GM23338 (cell line): ENCODE measurements at regions not wholly inside any gene's neighbourhood (a gene's known extent, or its start where the extent isn't known, plus 50 kb on each side); places are given as distances from the start of the nearest gene placed in this dataset.

Experiments
- ATAC-seq: fragments of 200-7000 bp; cut with Tn5 transposase; 3 replicates; pipeline ENCODE4 v1.9.1; 2020
- DNase-seq: peaks from one replicate; pipeline ENCODE4 v3.0.0-alpha.2; 2015; ENCODE audit warnings: low spot score
- H2AFZ ChIP-seq: fragments of 200-600 bp; sonication (generic); 2 replicates; pipeline ENCODE4 v1.8.0; 2016; ENCODE audit warnings: antibody characterized with exemption, mild to moderate bottlenecking, moderate library complexity
- H3F3A ChIP-seq: fragments of 200-600 bp; sonication (generic); replicated peaks from 2 replicates; pipeline ENCODE4 v1.8.0; 2017; ENCODE audit warnings: antibody characterized with exemption, mixed run types, low read depth
- H3K27ac ChIP-seq: fragments of 200-600 bp; sonication (generic); 2 replicates; pipeline ENCODE4 v1.6.1; 2016; ENCODE audit warnings: low read depth
- H3K27me3 ChIP-seq: fragments of 200-600 bp; sonication (generic); 2 replicates; pipeline ENCODE4 v1.8.0; 2016; ENCODE audit warnings: mild to moderate bottlenecking, mixed run types, moderate library complexity; ENCODE audit not compliant: insufficient read depth
- H3K36me3 ChIP-seq: fragments of 200-600 bp; sonication (generic); 2 replicates; pipeline ENCODE4 v1.8.0; 2016; ENCODE audit warnings: mild to moderate bottlenecking; ENCODE audit not compliant: insufficient read depth
- H3K4me1 ChIP-seq: fragments of 200-600 bp; sonication (generic); 2 replicates; pipeline ENCODE4 v1.8.0; 2016; ENCODE audit warnings: mild to moderate bottlenecking, moderate library complexity; ENCODE audit not compliant: insufficient read depth
- H3K4me2 ChIP-seq: fragments of 200-600 bp; sonication (generic); 2 replicates; pipeline ENCODE4 v1.7.1; 2017; ENCODE audit warnings: mixed run types
- H3K4me3 ChIP-seq: fragments of 200-600 bp; sonication (generic); 2 replicates; pipeline ENCODE4 v1.6.1; 2016; ENCODE audit warnings: mixed run types
- H3K79me2 ChIP-seq: fragments of 200-600 bp; sonication (generic); replicated peaks from 2 replicates; pipeline ENCODE4 v1.8.0; 2017; ENCODE audit warnings: mild to moderate bottlenecking; ENCODE audit not compliant: insufficient read depth
- H3K9me2 ChIP-seq: fragments of 200-600 bp; sonication (generic); 2 replicates; pipeline ENCODE4 v1.8.0; 2017; ENCODE audit not compliant: insufficient read depth
- H4K20me1 ChIP-seq: fragments of 200-600 bp; sonication (generic); replicated peaks from 2 replicates; pipeline ENCODE4 v1.8.0; 2017; ENCODE audit warnings: mild to moderate bottlenecking; ENCODE audit not compliant: insufficient read depth
- H3K27ac Mint-ChIP-seq: 2 replicates; pipeline ENCODE4 v1.8.0; 2020; ENCODE audit warnings: inconsistent platforms, mild to moderate bottlenecking, moderate library complexity, mixed read lengths
- H3K27me3 Mint-ChIP-seq: 3 replicates; pipeline ENCODE4 v1.8.0; 2022; ENCODE audit warnings: low read depth, mild to moderate bottlenecking, moderate library complexity, mixed read lengths, inconsistent platforms; ENCODE audit not compliant: insufficient read depth, poor library complexity
- H3K36me3 Mint-ChIP-seq: 3 replicates; pipeline ENCODE4 v1.8.0; 2021; ENCODE audit warnings: low read depth, mild to moderate bottlenecking, inconsistent platforms, moderate library complexity, mixed read lengths
- H3K4me1 Mint-ChIP-seq: 3 replicates; pipeline ENCODE4 v1.8.0; 2020; ENCODE audit warnings: mild to moderate bottlenecking, inconsistent platforms, mixed read lengths
- H3K4me3 Mint-ChIP-seq: 3 replicates; pipeline ENCODE4 v1.8.0; 2021; ENCODE audit warnings: moderate library complexity, mild to moderate bottlenecking, inconsistent platforms, mixed read lengths
- H3K9me3 Mint-ChIP-seq: 3 replicates; pipeline ENCODE4 v1.8.0; 2020; ENCODE audit warnings: moderate library complexity, mild to moderate bottlenecking, inconsistent platforms, mixed read lengths
- CREB1 ChIP-seq: fragments of 250-450 bp; sonication (Bioruptor Pico); IDR thresholded peaks from 2 replicates; pipeline ENCODE4 v1.5.0; 2020; ENCODE audit warnings: low read depth, mild to moderate bottlenecking, moderate library complexity
- CTCF ChIP-seq, 2 experiments: fragments of 200-600 bp in 1 of 2; sonication (generic) in 1 of 2; conservative IDR thresholded peaks; 2 replicates each; pipeline versions ENCODE4 v1.5.1 to v1.6.1; 2016 to 2017; ENCODE audit warnings: antibody characterized with exemption in 2 of 2, low read depth in 2 of 2, mild to moderate bottlenecking in 2 of 2, moderate library complexity in 1 of 2
- ETS1 ChIP-seq: IDR thresholded peaks from 2 replicates; pipeline ENCODE4 v1.6.1; 2016; ENCODE audit warnings: antibody characterized with exemption
- EZH2 ChIP-seq: fragments of 200-600 bp; sonication (generic); IDR thresholded peaks from one replicate; pipeline ENCODE4 v1.8.0; 2017; ENCODE audit warnings: antibody characterized with exemption, mild to moderate bottlenecking, low read depth; ENCODE audit not compliant: unreplicated experiment
- EZH2phosphoT487 ChIP-seq: fragments of 200-600 bp; sonication (generic); IDR thresholded peaks from one replicate; pipeline ENCODE4 v1.8.1; 2018; ENCODE audit warnings: antibody characterized with exemption; ENCODE audit not compliant: unreplicated experiment
- NANOG ChIP-seq: IDR thresholded peaks from 2 replicates; pipeline ENCODE4 v1.6.1; 2016; ENCODE audit warnings: antibody characterized with exemption, borderline replicate concordance
- REST ChIP-seq: IDR thresholded peaks from one replicate; pipeline ENCODE4 v1.6.1; 2018; ENCODE audit warnings: antibody characterized with exemption; ENCODE audit not compliant: unreplicated experiment
- ZNF114 ChIP-seq: fragments of 250-450 bp; sonication (Bioruptor Pico); IDR thresholded peaks from 2 replicates; pipeline ENCODE4 v1.5.0; 2020; ENCODE audit warnings: mild to moderate bottlenecking, moderate library complexity
- ZNF331 ChIP-seq: fragments of 250-450 bp; sonication (Bioruptor Pico); IDR thresholded peaks from 2 replicates; pipeline ENCODE4 v1.5.0; 2020; ENCODE audit warnings: low read depth, mild to moderate bottlenecking, moderate library complexity
- ZNF462 ChIP-seq: fragments of 250-450 bp; sonication (Bioruptor Pico); IDR thresholded peaks from 2 replicates; pipeline ENCODE4 v1.5.0; 2020; ENCODE audit warnings: mild to moderate bottlenecking, moderate library complexity

GRCh38 chr18:1481577-1481976, 576.9 kb downstream of the ADCYAP1 start:
- ATAC-seq (no peak), DNase-seq (no peak)
- H3K4me3 ChIP-seq: no peak overlapping the region
- no peaks in the 10 kb centered on the region for H3K9me2 ChIP-seq
- H3K27ac ChIP-seq: no peak overlapping the region
- no peak overlapping the region for H2AFZ ChIP-seq
- H3K27me3 Mint-ChIP-seq: no peaks in the 10 kb centered on the region
- H3K36me3 ChIP-seq: no peaks in the 10 kb centered on the region
- no peaks in the 10 kb centered on the region for H3K4me1 ChIP-seq
- no peaks in the 10 kb centered on the region for H3F3A ChIP-seq
- H3K4me1 Mint-ChIP-seq: no peaks in the 10 kb centered on the region
- no peaks in the 10 kb centered on the region for H3K27me3 ChIP-seq
- TF ChIP-seq ZNF114 (CRISPR knock-in tag) (no peak), EZH2phosphoT487 (no peak), ZNF331 (CRISPR knock-in tag) (no peak), CREB1 (CRISPR knock-in tag) (no peak), EZH2 (no peak), REST (no peak), ETS1 (no peak), NANOG (no peak), ZNF462 (CRISPR knock-in tag) (no peak), CTCF (conservative IDR thresholded peaks at IDR 0.05; ENCODE audit: low read depth in 2 of 2) (no peak)
- H3K27ac Mint-ChIP-seq: no peak overlapping the region
- H3K79me2 ChIP-seq: no peaks in the 10 kb centered on the region
- no peak overlapping the region for H3K4me3 Mint-ChIP-seq
- H4K20me1 ChIP-seq: no peaks in the 10 kb centered on the region
- no peaks in the 10 kb centered on the region for H3K36me3 Mint-ChIP-seq
- no peaks in the 10 kb centered on the region for H3K9me3 Mint-ChIP-seq
- no peak overlapping the region for H3K4me2 ChIP-seq
